NCI-H345 treated with DMSO at 0.1 percent for 48 hours (cell line): ENCODE measurements at regions not wholly inside any gene's neighbourhood (a gene's known extent, or its start where the extent isn't known, plus 50 kb on each side); places are given as distances from the start of the nearest gene placed in this dataset.

Experiments used
- DNase-seq: peaks from one replicate; lab custom pipeline; 2025; ENCODE audit not compliant: unreplicated experiment; lab: John Stamatoyannopoulos, UW

- DNase-seq, result no peak
Observed at GRCh38 chr1:110816945-110817344, 56.0 kb upstream of the CD53 start.

GRCh38 chr1:110811529-110811928 lies 61.4 kb upstream of the CD53 start:
- no peak for DNase-seq

GRCh38 chr1:110800079-110800478 lies 72.9 kb upstream of the CD53 start:
- DNase-seq, result no peak

- no peak for DNase-seq
Observed at GRCh38 chr1:110798691-110799256, 74.2 kb upstream of the CD53 start.

- no peak for DNase-seq
Observed at GRCh38 chr1:110788673-110789072, 84.3 kb upstream of the CD53 start.

- no peak for DNase-seq
Observed at GRCh38 chr1:110787328-110788071, 85.4 kb upstream of the CD53 start.

- no peak for DNase-seq
Observed at GRCh38 chr1:110786802-110787327, 86.1 kb upstream of the CD53 start.

- no peak for DNase-seq
Observed at GRCh38 chr1:110785612-110786011, 87.3 kb upstream of the CD53 start.

GRCh38 chr1:110785055-110785454 lies 87.9 kb upstream of the CD53 start:
- no peak for DNase-seq

GRCh38 chr1:110783292-110783918 lies 89.5 kb upstream of the CD53 start:
- peak; percentile 48 for DNase-seq

GRCh38 chr1:110781525-110781924 lies 91.4 kb upstream of the CD53 start:
- DNase-seq, result no peak

GRCh38 chr1:110780600-110781484 lies 92.1 kb upstream of the CD53 start:
- DNase-seq, result peak; percentile 60

GRCh38 chr1:110779636-110780035 lies 93.3 kb upstream of the CD53 start:
- DNase-seq, result no peak

GRCh38 chr1:110778821-110779220 lies 94.1 kb upstream of the CD53 start:
- DNase-seq, result no peak

- no peak for DNase-seq
Observed at GRCh38 chr1:110777228-110777627, 95.7 kb upstream of the CD53 start.

GRCh38 chr1:110774398-110774797 lies 98.5 kb upstream of the CD53 start:
- DNase-seq, result no peak

- no peak for DNase-seq
Observed at GRCh38 chr1:110773813-110774212, 99.1 kb upstream of the KCNA3 start.

GRCh38 chr1:110771245-110772022 lies 96.7 kb upstream of the KCNA3 start:
- no peak for DNase-seq

GRCh38 chr1:110770832-110771231 lies 96.1 kb upstream of the KCNA3 start:
- no peak for DNase-seq

GRCh38 chr1:110768605-110769004 lies 93.9 kb upstream of the KCNA3 start:
- DNase-seq, result no peak

- DNase-seq, result no peak
Observed at GRCh38 chr1:110766336-110766647, 91.6 kb upstream of the KCNA3 start.
